Thyroid gland (tissue), 4 donors: ENCODE measurements at regions not wholly inside any gene's neighbourhood (a gene's known extent, or its start where the extent isn't known, plus 50 kb on each side); places are given as distances from the start of the nearest gene placed in this dataset.

Experiments
- CTCF ChIP-seq, 6 experiments: fragments of 200-600 bp in 3 of 6; fragments of 450-650 bp in 3 of 6; sonication (generic) in 3 of 6; IDR thresholded peaks; one replicate each; pipeline ENCODE4 v1.5.1; 2016 to 2019; ENCODE audit warnings: antibody characterized with exemption in 6 of 6, mild to moderate bottlenecking in 2 of 6, inconsistent platforms in 1 of 6, moderate library complexity in 1 of 6
- POLR2A ChIP-seq, 2 donors: fragments of 450-650 bp; IDR thresholded peaks; one replicate each; pipeline ENCODE4 v1.6.1; 2017; ENCODE audit warnings: antibody characterized with exemption in 2 of 2, mild to moderate bottlenecking in 2 of 2, moderate library complexity in 1 of 2

GRCh38 chr1:242827538-242827937 is 303.0 kb upstream of the PLD5 start:
- no peak for TF ChIP-seq CTCF (IDR thresholded peaks at IDR 0.05)
- no peak for TF ChIP-seq POLR2A (IDR thresholded peaks at IDR 0.05)
